ENCODE measurements at regions not wholly inside any gene's neighbourhood (a gene's known extent, or its start where the extent isn't known, plus 50 kb on each side); places are given as distances from the start of the nearest gene placed in this dataset.

- no peak for TF ChIP-seq ETS1 (IDR thresholded peaks at IDR 0.05)
Measured at GRCh38 chr13:79988573-79988972, 352.4 kb downstream of the SPRY2 start (continued).

- H3K4me3 ChIP-seq: no peak overlapping the region
- peaks cover 4% of the 10 kb centered on the region for H3K9me2 ChIP-seq (ENCODE audit: insufficient read depth)
- H3K27ac ChIP-seq (ENCODE audit: low read depth): no peak overlapping the region
- peaks cover 3% of the 10 kb centered on the region; the same call in 1 of the 3 replicates for H3K9me3 Mint-ChIP-seq
- no peak overlapping the region for H3K27ac Mint-ChIP-seq
- H3K79me2 ChIP-seq (replicated peaks; ENCODE audit: insufficient read depth): no peaks in the 10 kb centered on the region
- no peaks in the 10 kb centered on the region for H3K27me3 ChIP-seq (ENCODE audit: insufficient read depth)
- DNase-seq (ENCODE audit: low spot score) (no peak), ATAC-seq (no peak)
- H3K4me2 ChIP-seq: no peak overlapping the region
- H3K4me1 Mint-ChIP-seq: peaks cover 6% of the 10 kb centered on the region; the same call in 2 of the 3 replicates
- no peaks in the 10 kb centered on the region for H3K4me1 ChIP-seq (ENCODE audit: insufficient read depth)
- peaks cover 3% of the 10 kb centered on the region; the same call in 2 of the 3 replicates for H3K36me3 Mint-ChIP-seq (ENCODE audit: low read depth)
- no peak overlapping the region for H2AFZ ChIP-seq
- H3F3A ChIP-seq (replicated peaks; ENCODE audit: low read depth): no peaks in the 10 kb centered on the region
- H3K27me3 Mint-ChIP-seq (ENCODE audit: insufficient read depth, low read depth, poor library complexity): no peaks in the 10 kb centered on the region
- H3K36me3 ChIP-seq (ENCODE audit: insufficient read depth): no peaks in the 10 kb centered on the region
- no peaks in the 10 kb centered on the region for H4K20me1 ChIP-seq (replicated peaks; ENCODE audit: insufficient read depth)
- no peak overlapping the region for H3K4me3 Mint-ChIP-seq
- TF ChIP-seq, protein P1, sequence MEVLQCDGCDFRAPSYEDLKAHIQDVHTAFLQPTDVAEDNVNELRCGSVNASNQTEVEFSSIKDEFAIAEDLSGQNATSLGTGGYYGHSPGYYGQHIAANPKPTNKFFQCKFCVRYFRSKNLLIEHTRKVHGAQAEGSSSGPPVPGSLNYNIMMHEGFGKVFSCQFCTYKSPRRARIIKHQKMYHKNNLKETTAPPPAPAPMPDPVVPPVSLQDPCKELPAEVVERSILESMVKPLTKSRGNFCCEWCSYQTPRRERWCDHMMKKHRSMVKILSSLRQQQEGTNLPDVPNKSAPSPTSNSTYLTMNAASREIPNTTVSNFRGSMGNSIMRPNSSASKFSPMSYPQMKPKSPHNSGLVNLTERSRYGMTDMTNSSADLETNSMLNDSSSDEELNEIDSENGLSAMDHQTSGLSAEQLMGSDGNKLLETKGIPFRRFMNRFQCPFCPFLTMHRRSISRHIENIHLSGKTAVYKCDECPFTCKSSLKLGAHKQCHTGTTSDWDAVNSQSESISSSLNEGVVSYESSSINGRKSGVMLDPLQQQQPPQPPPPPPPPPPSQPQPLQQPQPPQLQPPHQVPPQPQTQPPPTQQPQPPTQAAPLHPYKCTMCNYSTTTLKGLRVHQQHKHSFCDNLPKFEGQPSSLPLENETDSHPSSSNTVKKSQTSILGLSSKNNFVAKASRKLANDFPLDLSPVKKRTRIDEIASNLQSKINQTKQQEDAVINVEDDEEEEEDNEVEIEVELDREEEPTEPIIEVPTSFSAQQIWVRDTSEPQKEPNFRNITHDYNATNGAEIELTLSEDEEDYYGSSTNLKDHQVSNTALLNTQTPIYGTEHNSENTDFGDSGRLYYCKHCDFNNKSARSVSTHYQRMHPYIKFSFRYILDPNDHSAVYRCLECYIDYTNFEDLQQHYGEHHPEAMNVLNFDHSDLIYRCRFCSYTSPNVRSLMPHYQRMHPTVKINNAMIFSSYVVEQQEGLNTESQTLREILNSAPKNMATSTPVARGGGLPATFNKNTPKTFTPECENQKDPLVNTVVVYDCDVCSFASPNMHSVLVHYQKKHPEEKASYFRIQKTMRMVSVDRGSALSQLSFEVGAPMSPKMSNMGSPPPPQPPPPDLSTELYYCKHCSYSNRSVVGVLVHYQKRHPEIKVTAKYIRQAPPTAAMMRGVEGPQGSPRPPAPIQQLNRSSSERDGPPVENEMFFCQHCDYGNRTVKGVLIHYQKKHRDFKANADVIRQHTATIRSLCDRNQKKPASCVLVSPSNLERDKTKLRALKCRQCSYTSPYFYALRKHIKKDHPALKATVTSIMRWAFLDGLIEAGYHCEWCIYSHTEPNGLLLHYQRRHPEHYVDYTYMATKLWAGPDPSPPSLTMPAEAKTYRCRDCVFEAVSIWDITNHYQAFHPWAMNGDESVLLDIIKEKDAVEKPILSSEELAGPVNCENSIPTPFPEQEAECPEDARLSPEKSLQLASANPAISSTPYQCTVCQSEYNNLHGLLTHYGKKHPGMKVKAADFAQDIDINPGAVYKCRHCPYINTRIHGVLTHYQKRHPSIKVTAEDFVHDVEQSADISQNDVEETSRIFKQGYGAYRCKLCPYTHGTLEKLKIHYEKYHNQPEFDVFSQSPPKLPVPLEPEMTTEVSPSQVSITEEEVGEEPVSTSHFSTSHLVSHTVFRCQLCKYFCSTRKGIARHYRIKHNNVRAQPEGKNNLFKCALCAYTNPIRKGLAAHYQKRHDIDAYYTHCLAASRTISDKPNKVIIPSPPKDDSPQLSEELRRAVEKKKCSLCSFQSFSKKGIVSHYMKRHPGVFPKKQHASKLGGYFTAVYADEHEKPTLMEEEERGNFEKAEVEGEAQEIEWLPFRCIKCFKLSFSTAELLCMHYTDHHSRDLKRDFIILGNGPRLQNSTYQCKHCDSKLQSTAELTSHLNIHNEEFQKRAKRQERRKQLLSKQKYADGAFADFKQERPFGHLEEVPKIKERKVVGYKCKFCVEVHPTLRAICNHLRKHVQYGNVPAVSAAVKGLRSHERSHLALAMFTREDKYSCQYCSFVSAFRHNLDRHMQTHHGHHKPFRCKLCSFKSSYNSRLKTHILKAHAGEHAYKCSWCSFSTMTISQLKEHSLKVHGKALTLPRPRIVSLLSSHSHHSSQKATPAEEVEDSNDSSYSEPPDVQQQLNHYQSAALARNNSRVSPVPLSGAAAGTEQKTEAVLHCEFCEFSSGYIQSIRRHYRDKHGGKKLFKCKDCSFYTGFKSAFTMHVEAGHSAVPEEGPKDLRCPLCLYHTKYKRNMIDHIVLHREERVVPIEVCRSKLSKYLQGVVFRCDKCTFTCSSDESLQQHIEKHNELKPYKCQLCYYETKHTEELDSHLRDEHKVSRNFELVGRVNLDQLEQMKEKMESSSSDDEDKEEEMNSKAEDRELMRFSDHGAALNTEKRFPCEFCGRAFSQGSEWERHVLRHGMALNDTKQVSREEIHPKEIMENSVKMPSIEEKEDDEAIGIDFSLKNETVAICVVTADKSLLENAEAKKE (CRISPR knock-in tag; IDR thresholded peaks at IDR 0.05): no peak
- TF ChIP-seq ZNF114 (CRISPR knock-in tag; IDR thresholded peaks at IDR 0.05) (no peak), ZNF331 (CRISPR knock-in tag; IDR thresholded peaks at IDR 0.05; ENCODE audit: low read depth) (no peak), STAT1 (IDR thresholded peaks at IDR 0.05; ENCODE audit: unreplicated experiment) (no peak), JUNB (IDR thresholded peaks at IDR 0.05; ENCODE audit: unreplicated experiment) (no peak), CREB1 (CRISPR knock-in tag; IDR thresholded peaks at IDR 0.05; ENCODE audit: low read depth) (no peak), EZH2 (IDR thresholded peaks at IDR 0.05; ENCODE audit: low read depth, unreplicated experiment) (no peak), EZH2phosphoT487 (IDR thresholded peaks at IDR 0.05; ENCODE audit: unreplicated experiment) (no peak), NANOG (IDR thresholded peaks at IDR 0.05; ENCODE audit: borderline replicate concordance) (no peak), POLR2AphosphoS5 (IDR thresholded peaks at IDR 0.05; ENCODE audit: low read depth) (no peak)
- TF ChIP-seq, protein P2, sequence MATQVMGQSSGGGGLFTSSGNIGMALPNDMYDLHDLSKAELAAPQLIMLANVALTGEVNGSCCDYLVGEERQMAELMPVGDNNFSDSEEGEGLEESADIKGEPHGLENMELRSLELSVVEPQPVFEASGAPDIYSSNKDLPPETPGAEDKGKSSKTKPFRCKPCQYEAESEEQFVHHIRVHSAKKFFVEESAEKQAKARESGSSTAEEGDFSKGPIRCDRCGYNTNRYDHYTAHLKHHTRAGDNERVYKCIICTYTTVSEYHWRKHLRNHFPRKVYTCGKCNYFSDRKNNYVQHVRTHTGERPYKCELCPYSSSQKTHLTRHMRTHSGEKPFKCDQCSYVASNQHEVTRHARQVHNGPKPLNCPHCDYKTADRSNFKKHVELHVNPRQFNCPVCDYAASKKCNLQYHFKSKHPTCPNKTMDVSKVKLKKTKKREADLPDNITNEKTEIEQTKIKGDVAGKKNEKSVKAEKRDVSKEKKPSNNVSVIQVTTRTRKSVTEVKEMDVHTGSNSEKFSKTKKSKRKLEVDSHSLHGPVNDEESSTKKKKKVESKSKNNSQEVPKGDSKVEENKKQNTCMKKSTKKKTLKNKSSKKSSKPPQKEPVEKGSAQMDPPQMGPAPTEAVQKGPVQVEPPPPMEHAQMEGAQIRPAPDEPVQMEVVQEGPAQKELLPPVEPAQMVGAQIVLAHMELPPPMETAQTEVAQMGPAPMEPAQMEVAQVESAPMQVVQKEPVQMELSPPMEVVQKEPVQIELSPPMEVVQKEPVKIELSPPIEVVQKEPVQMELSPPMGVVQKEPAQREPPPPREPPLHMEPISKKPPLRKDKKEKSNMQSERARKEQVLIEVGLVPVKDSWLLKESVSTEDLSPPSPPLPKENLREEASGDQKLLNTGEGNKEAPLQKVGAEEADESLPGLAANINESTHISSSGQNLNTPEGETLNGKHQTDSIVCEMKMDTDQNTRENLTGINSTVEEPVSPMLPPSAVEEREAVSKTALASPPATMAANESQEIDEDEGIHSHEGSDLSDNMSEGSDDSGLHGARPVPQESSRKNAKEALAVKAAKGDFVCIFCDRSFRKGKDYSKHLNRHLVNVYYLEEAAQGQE (IDR thresholded peaks at IDR 0.05; ENCODE audit: unreplicated experiment): no peak
- TF ChIP-seq, protein P3, sequence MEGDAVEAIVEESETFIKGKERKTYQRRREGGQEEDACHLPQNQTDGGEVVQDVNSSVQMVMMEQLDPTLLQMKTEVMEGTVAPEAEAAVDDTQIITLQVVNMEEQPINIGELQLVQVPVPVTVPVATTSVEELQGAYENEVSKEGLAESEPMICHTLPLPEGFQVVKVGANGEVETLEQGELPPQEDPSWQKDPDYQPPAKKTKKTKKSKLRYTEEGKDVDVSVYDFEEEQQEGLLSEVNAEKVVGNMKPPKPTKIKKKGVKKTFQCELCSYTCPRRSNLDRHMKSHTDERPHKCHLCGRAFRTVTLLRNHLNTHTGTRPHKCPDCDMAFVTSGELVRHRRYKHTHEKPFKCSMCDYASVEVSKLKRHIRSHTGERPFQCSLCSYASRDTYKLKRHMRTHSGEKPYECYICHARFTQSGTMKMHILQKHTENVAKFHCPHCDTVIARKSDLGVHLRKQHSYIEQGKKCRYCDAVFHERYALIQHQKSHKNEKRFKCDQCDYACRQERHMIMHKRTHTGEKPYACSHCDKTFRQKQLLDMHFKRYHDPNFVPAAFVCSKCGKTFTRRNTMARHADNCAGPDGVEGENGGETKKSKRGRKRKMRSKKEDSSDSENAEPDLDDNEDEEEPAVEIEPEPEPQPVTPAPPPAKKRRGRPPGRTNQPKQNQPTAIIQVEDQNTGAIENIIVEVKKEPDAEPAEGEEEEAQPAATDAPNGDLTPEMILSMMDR (conservative IDR thresholded peaks at IDR 0.05; ENCODE audit: low read depth in 2 of 2): no peak
Measured at GRCh38 chr13:79987761-79988160, 353.2 kb downstream of the SPRY2 start.

All from GM23338 (cell line).